Dendritic cell treated with granulocyte-macrophage colony-stimulating factor and Interleukin-4, amounts not matched to agents 40 ng/mL and 50 ng/mL, for 4 days (primary cell): ENCODE measurements at regions not wholly inside any gene's neighbourhood (a gene's known extent, or its start where the extent isn't known, plus 50 kb on each side); places are given as distances from the start of the nearest gene placed in this dataset.
"Not testable (repeated sequence)": the region's sequence is repeated elsewhere in the genome, so short reads cannot be mapped to it uniquely, and the experiment has no call there.

ENCODE experiments used
- H3K27ac Mint-ChIP-seq: one replicate; pipeline ENCODE4 v1.8.0; 2022; ENCODE audit warnings: mild to moderate bottlenecking, mixed read lengths
- H3K27me3 Mint-ChIP-seq: one replicate; pipeline ENCODE4 v1.8.0; 2022; ENCODE audit warnings: mild to moderate bottlenecking, mixed read lengths
- H3K36me3 Mint-ChIP-seq: one replicate; pipeline ENCODE4 v1.8.0; 2022; ENCODE audit warnings: low read depth, mixed read lengths
- H3K4me1 Mint-ChIP-seq: one replicate; pipeline ENCODE4 v1.8.0; 2022; ENCODE audit warnings: low read depth, mixed read lengths
- H3K4me3 Mint-ChIP-seq: one replicate; pipeline ENCODE4 v1.8.0; 2022; ENCODE audit warnings: mild to moderate bottlenecking, moderate library complexity, mixed read lengths
- H3K9me3 Mint-ChIP-seq: one replicate; pipeline ENCODE4 v1.8.0; 2022; ENCODE audit warnings: mixed read lengths
- intact Hi-C: fragments of 100-400 bp; cut with micrococcal nuclease; formaldehyde crosslinking; loops from one replicate; pipeline ENCODE4 v1.15.0; 2022

GRCh38 chr5:74446725-74447241 is 193.7 kb downstream of the ENC1 start:
- peaks cover 21% of the 10 kb centered on the region for H3K4me1 Mint-ChIP-seq
- no peak overlapping the region for H3K27ac Mint-ChIP-seq
- intact Hi-C loops: no loop called here
- no peaks in the 10 kb centered on the region for H3K27me3 Mint-ChIP-seq
- no peaks in the 10 kb centered on the region for H3K36me3 Mint-ChIP-seq
- H3K9me3 Mint-ChIP-seq: no peaks in the 10 kb centered on the region
- no peak overlapping the region for H3K4me3 Mint-ChIP-seq

GRCh38 chr5:74442466-74442865 is 198.1 kb downstream of the ENC1 start:
- Mint-ChIP-seq H3K27ac (no peak overlapping the region), H3K36me3 (no peaks in the 10 kb centered on the region), H3K9me3 (no peaks in the 10 kb centered on the region), H3K4me1 (peaks cover 17% of the 10 kb centered on the region), H3K27me3 (no peaks in the 10 kb centered on the region), H3K4me3 (no peak overlapping the region)
- intact Hi-C loops: no loop called here

DNA sequence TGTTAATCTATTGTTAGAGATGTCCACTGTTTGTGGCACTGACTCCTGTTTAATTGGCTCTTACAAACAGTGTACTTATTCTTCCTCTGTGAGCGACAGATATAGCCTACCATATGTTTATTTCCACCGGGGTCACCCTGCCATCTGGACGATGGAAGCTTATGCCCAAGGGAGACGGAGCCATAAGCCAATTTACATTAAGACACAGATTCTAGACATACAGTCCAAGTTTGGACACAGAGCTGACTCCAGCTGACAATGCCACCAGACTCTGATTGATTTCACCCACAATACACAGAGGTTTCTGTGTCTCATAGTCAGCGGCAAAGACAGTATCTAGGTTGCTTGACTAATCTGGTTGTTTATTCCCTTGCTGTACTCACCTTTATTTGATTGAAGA is 198.9 kb downstream of the ENC1 start:
- Mint-ChIP-seq H3K9me3 (no peaks in the 10 kb centered on the region), H3K27ac (no peak overlapping the region), H3K4me3 (no peak overlapping the region), H3K36me3 (no peaks in the 10 kb centered on the region), H3K27me3 (no peaks in the 10 kb centered on the region), H3K4me1 (peaks cover 25% of the 10 kb centered on the region)
- intact Hi-C loops: no loop called here

- Mint-ChIP-seq H3K4me1 (peaks cover 34% of the 10 kb centered on the region), H3K36me3 (no peaks in the 10 kb centered on the region), H3K27me3 (no peaks in the 10 kb centered on the region), H3K4me3 (no peak overlapping the region), H3K27ac (no peak overlapping the region), H3K9me3 (no peaks in the 10 kb centered on the region)
- intact Hi-C loops: no loop called here
These were observed 200.2 kb downstream of the ENC1 start for GRCh38 chr5:74440341-74440740.

DNA sequence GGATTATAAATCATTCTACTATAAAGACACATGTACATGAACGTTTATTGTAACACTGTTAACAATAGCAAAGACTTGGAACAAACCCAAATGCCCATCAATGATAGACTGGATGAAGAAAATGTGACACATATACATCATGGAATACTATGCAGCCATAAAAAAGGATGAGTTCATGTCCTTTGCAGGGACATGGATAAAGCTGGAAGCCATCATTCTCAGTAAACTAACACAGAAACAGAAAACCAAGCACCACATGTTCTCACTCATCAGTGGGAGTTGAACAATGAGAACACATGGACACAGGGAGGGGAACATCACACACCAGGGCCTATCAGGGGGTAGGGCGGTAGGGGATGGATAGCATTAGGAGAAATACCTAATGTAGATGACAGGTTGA is 202.7 kb downstream of the ENC1 start:
- H3K9me3 Mint-ChIP-seq, H3K36me3 Mint-ChIP-seq, intact Hi-C loops, H3K27ac Mint-ChIP-seq, H3K27me3 Mint-ChIP-seq, H3K4me3 Mint-ChIP-seq: not testable (repeated sequence)
- H3K4me1 Mint-ChIP-seq: peaks cover 47% of the 10 kb centered on the region

DNA sequence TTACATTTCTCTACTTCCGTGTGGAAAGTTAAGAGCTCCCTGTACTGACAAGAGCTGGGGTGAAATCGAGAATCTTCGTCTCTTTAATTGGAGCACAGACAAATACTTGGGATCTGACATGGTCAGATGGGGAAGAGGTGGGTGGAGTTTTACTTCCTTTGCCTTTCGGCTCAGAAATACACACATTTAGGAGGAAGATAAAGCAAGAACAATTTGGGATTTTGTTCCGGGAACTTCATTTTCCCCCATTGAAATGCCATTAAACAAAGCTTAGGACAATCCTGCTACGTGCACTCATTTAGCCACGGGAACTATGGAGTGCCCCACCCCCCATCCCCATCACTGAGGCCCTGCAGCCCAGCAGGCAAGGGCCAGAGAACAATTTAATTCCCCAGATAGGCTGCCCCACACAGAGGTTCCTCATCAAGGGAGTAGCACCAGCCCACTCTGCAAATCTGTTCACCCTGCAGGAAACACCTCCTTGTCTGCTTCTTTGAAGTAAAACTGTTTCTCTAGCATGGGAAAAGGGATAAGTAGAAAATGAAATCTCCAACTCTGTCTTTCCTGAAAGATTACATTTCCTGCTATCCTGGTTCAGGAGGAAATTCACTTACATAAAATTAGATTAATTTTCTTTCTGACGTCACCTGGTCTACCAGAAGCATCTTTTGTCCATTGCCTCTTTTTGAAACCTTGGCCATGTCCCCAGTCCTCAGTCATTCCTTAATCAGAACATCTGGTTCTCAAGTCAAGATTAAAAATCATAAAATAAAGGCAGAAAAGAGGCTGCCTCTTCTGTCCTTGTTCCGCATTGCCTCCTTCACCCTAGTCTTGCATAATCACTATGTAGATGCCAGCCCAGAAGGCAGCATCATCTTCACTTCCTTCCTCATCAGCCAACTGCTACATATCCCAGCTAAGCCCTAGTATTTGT is 206.4 kb downstream of the ENC1 start:
- Mint-ChIP-seq H3K4me3 (peak overlapping the region; percentile 26), H3K27me3 (no peaks in the 10 kb centered on the region), H3K4me1 (peaks cover 71% of the 10 kb centered on the region), H3K36me3 (no peaks in the 10 kb centered on the region), H3K9me3 (no peaks in the 10 kb centered on the region), H3K27ac (peak overlapping the region; percentile 64)
- intact Hi-C loops: no loop called here

DNA sequence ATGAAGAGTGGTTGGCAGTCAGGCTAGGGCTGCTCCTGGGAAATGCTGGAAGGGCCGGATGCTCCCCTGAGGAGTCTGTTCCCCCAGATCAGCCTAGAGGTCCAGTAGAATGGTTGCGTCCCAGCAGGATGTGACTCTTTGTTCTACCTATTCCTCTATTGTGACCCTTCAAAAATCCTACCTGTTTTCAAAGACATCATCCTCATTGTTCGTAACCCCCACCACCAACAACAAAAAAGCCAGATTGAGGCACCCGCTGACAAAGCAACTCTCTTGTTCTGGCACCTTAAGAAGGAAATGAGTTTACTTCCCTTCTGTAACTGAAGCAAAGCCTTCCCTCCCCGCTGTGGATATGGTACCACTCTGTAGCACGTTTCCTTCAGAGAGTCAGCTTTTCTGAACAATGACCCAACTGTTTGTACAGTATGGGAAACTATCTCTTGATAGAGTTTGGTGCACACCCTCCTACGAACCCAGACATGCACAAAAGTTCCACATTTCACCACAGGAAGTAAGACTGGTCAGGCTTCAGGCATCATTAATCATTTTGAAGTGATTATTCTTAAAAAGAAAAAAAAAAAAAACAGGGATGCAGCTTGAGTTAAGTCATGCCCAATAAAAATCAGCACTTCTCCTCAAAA is 207.2 kb downstream of the ENC1 start:
- Mint-ChIP-seq H3K4me1 (peaks cover 71% of the 10 kb centered on the region), H3K9me3 (no peaks in the 10 kb centered on the region), H3K36me3 (no peaks in the 10 kb centered on the region), H3K27ac (peak overlapping the region; percentile 64), H3K4me3 (peak overlapping the region; percentile 10), H3K27me3 (no peaks in the 10 kb centered on the region)
- intact Hi-C loops: no loop called here

DNA sequence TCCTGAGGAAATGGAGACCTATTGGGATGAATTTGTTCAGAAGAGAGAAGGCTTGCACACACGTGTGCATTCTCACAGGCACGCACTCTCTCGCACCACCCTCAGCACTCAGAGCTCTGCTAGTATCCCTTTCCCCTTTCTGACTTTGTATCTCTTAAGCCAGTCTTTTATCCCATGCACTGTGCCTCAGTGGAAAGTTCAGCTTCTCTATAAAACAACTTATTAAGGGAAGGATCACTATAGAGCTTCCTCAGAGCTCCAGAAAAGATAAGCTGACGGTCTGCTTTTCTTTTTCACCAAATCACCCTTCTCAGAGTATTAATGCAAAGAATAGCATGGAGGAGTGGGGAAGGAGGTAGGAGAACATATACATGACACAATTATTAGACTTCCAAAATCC is 207.8 kb downstream of the ENC1 start:
- H3K27me3 Mint-ChIP-seq: no peaks in the 10 kb centered on the region
- no peaks in the 10 kb centered on the region for H3K36me3 Mint-ChIP-seq
- no peaks in the 10 kb centered on the region for H3K9me3 Mint-ChIP-seq
- H3K4me1 Mint-ChIP-seq: peaks cover 71% of the 10 kb centered on the region
- H3K27ac Mint-ChIP-seq: no peak overlapping the region
- intact Hi-C loops: no loop called here
- no peak overlapping the region for H3K4me3 Mint-ChIP-seq

GRCh38 chr5:74432216-74432615 is 208.3 kb downstream of the ENC1 start:
- intact Hi-C loops: no loop called here
- Mint-ChIP-seq H3K4me1 (peaks cover 68% of the 10 kb centered on the region), H3K4me3 (no peak overlapping the region), H3K9me3 (no peaks in the 10 kb centered on the region), H3K27ac (no peak overlapping the region), H3K36me3 (no peaks in the 10 kb centered on the region), H3K27me3 (no peaks in the 10 kb centered on the region)

GRCh38 chr5:74431290-74431669 is 209.2 kb downstream of the ENC1 start:
- H3K9me3 Mint-ChIP-seq: no peaks in the 10 kb centered on the region

DNA sequence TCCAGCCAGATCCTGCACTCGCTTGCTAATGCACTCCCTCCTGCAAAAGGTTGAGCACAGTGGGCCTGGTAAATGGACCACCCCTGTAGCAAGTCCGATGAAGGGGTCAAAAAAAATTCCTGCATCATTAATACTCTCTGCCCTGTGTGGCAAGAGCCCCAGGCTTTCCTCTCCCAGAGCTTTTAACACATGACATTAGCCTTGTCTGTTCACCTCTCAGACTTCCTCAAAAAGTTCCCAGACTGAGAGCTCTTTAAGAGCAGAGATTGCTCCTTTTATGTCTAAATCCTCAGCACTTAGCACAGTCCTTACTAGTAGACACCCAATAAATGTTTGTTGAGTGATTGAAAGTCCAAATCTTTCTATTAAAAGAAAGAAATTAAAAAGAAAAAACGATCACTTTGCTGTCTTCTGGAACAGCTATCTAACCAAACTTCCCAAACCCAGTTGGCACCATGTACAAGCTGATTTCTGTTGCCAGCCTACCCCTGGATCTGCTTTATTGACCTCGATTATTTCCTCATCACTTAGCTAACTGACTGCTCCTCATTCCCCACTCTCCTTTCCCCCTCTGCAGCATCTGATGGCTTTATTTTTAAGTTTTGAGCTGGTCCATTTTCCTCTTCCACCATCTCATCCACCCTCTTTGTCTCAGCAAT is 209.8 kb downstream of the ENC1 start:
- Mint-ChIP-seq H3K4me3 (no peak overlapping the region), H3K9me3 (no peaks in the 10 kb centered on the region), H3K27me3 (no peaks in the 10 kb centered on the region), H3K27ac (peak overlapping the region; percentile 70), H3K4me1 (peaks cover 54% of the 10 kb centered on the region), H3K36me3 (no peaks in the 10 kb centered on the region)
- intact Hi-C loops: no loop called here

More at GRCh38 chr5:74431290-74431669, 209.2 kb downstream of the ENC1 start:
- intact Hi-C loops: no loop called here
- Mint-ChIP-seq H3K4me1 (peaks cover 59% of the 10 kb centered on the region), H3K27me3 (no peaks in the 10 kb centered on the region), H3K36me3 (no peaks in the 10 kb centered on the region), H3K4me3 (no peak overlapping the region), H3K27ac (peak overlapping the region; percentile 70)

DNA sequence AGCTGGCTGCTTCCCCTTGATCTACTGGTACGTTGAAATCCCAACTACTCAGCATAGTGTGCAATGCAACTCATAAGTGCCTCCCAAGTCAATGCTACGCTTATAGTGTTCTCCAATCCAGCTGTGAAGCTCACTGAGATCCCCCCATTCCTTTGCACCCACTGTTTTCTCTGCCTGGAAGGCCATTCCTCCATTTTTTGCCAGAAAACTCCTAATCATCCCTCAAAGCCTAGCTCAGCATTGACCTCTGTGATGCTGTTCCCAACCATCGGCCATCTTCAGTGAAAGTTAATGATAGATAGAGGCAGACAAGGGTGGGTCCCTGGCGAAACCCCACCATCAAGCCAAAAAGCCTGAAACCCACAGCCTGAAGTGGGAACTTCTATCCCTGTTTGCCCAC is 211.0 kb downstream of the ENC1 start:
- Mint-ChIP-seq H3K4me3 (no peak overlapping the region), H3K9me3 (no peaks in the 10 kb centered on the region), H3K27me3 (no peaks in the 10 kb centered on the region), H3K4me1 (peaks cover 48% of the 10 kb centered on the region), H3K36me3 (no peaks in the 10 kb centered on the region), H3K27ac (no peak overlapping the region)
- intact Hi-C loops: no loop called here

DNA sequence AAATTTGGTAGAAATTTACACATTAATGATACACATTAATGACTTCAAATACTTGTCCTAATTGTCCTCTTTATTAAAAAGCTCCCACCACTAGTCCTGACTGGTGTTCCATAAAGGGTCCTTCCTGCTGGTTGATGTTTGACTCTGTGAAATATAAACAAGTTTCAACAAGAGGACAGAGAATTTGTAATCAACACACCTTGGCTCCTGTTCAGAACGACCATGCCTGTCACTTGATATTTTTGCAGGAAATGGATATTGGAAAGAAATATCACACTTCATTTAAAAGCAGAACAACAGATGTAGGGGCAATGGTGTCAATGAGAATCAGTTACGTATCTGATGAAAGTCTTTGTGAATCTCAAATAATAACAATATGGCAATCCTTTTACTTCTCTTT is 211.7 kb downstream of the ENC1 start:
- no peaks in the 10 kb centered on the region for H3K36me3 Mint-ChIP-seq
- H3K4me3 Mint-ChIP-seq: no peak overlapping the region
- H3K4me1 Mint-ChIP-seq: peaks cover 42% of the 10 kb centered on the region
- no peaks in the 10 kb centered on the region for H3K9me3 Mint-ChIP-seq
- no peaks in the 10 kb centered on the region for H3K27me3 Mint-ChIP-seq
- no peak overlapping the region for H3K27ac Mint-ChIP-seq
- intact Hi-C loops: no loop called here

- intact Hi-C loops: no loop called here
- Mint-ChIP-seq H3K36me3 (no peaks in the 10 kb centered on the region), H3K27me3 (no peaks in the 10 kb centered on the region), H3K27ac (no peak overlapping the region), H3K4me1 (peaks cover 37% of the 10 kb centered on the region), H3K4me3 (no peak overlapping the region), H3K9me3 (peaks cover 4% of the 10 kb centered on the region)
These were observed 212.3 kb downstream of the ENC1 start for GRCh38 chr5:74428275-74428674.
